ENCODE measurements at regions not wholly inside any gene's neighbourhood (a gene's known extent, or its start where the extent isn't known, plus 50 kb on each side); places are given as distances from the start of the nearest gene placed in this dataset.
A peak's percentile ranks its signal among the peaks of the same experiment; 100 is the strongest.

GRCh38 chr12:127533353-127533752 is 733.6 kb upstream of the TMEM132C start:
- H3K36me3 Mint-ChIP-seq = no peaks in the 10 kb centered on the region
- H3K27ac Mint-ChIP-seq = no peak overlapping the region

GRCh38 chr12:127536833-127537428 is 730.0 kb upstream of the TMEM132C start:
- H3K4me1 Mint-ChIP-seq = no peaks in the 10 kb centered on the region
- no peaks in the 10 kb centered on the region for H3K9me3 Mint-ChIP-seq
- H3K27ac Mint-ChIP-seq = no peak overlapping the region
- no peaks in the 10 kb centered on the region for H3K36me3 Mint-ChIP-seq
- no peak overlapping the region for H3K4me3 Mint-ChIP-seq
- ATAC-seq = no peak
- no peak for DNase-seq (ENCODE audit: low spot score in 2 of 2)

More at GRCh38 chr12:127533353-127533752, 733.6 kb upstream of the TMEM132C start:
- ATAC-seq = no peak
- Mint-ChIP-seq H3K4me1 (no peaks in the 10 kb centered on the region), H3K9me3 (no peaks in the 10 kb centered on the region), H3K4me3 (no peak overlapping the region)
- no peak for DNase-seq (ENCODE audit: low spot score in 2 of 2)

DNA sequence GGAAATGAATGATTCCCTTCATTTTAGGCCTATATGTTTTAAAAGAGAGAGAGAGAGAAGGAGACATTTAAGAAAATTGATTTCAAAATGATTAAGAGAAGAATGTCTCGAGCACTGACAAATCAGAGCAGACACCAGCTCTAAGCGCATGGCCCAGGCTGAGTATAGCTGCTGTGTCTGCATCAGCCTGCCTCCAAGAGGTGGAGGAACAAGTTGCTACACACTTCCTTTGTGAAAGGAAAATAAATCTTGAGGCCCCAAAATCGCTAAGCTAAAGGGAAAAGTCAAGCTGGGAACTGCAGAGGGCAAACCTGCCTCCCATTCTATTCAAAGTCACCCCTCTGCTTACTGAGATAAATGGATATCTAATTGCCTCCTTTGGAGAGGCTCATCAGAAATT is 728.7 kb upstream of the TMEM132C start:
- no peak for ATAC-seq
- H3K4me3 Mint-ChIP-seq = no peak overlapping the region

DNA sequence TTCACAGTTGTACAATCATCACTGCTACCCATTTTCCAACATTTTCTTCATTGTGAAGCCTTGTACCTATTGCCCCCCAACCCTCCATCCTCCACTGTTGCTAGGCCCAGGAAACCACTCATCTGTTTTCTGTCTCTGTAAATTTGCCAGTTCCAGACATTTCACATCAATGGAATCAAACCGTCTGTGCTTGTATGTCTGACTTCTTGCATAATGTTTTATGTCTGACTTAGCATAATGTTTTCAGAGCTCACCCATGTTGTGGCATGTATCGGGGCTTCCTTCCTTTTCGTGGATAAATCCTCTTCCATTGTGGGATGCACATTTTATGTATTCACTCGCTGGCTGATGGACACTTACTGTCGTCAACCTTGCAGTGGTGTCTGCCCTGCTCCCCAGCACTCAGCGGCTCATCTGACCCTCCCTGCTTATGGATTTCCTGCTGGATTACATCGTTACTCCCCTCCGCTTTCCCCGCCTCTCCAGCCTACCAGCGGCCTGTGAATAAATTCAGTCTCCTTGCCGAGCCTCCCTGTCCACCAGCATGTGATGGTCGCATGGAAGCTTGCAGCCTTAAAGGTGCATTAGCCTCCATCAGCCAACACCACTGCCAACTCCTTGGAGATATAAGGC is 727.6 kb upstream of the TMEM132C start:
- ATAC-seq = no peak
- no peaks in the 10 kb centered on the region for H3K9me3 Mint-ChIP-seq

More for the DNA sequence above, 728.7 kb upstream of the TMEM132C start:
- H3K9me3 Mint-ChIP-seq = no peaks in the 10 kb centered on the region
- H3K27ac Mint-ChIP-seq = no peak overlapping the region
- no peaks in the 10 kb centered on the region for H3K4me1 Mint-ChIP-seq
- no peak for DNase-seq (ENCODE audit: low spot score in 2 of 2)
- H3K36me3 Mint-ChIP-seq = no peaks in the 10 kb centered on the region

DNA sequence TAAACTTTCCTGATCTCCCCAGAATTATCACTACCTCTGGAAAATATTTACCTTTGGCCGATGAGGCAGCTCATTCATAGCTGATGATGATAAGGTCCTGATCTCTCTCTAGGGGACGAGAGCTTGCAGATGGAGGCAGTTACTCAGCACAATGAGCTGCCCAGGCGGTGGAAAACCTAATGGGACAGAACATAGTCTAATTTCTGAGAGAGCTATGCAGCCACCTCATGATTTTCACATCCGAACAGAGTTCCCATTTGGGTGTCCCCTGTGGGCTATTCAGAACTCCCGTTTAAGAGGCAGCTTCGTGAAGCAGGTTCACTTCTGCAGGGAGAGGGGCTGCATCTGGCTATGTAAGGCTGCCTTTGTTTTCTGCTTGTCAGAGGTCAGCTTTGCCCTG is 724.6 kb upstream of the TMEM132C start:
- Mint-ChIP-seq H3K4me3 (no peak overlapping the region), H3K4me1 (no peaks in the 10 kb centered on the region), H3K36me3 (no peaks in the 10 kb centered on the region), H3K9me3 (no peaks in the 10 kb centered on the region), H3K27ac (no peak overlapping the region)
- DNase-seq (ENCODE audit: low spot score in 2 of 2) (no peak), ATAC-seq (no peak)

More for the DNA sequence above, 727.6 kb upstream of the TMEM132C start:
- H3K27ac Mint-ChIP-seq = no peak overlapping the region
- H3K4me3 Mint-ChIP-seq = no peak overlapping the region
- no peaks in the 10 kb centered on the region for H3K4me1 Mint-ChIP-seq
- no peaks in the 10 kb centered on the region for H3K36me3 Mint-ChIP-seq
- DNase-seq (ENCODE audit: low spot score in 2 of 2) = no peak

DNA sequence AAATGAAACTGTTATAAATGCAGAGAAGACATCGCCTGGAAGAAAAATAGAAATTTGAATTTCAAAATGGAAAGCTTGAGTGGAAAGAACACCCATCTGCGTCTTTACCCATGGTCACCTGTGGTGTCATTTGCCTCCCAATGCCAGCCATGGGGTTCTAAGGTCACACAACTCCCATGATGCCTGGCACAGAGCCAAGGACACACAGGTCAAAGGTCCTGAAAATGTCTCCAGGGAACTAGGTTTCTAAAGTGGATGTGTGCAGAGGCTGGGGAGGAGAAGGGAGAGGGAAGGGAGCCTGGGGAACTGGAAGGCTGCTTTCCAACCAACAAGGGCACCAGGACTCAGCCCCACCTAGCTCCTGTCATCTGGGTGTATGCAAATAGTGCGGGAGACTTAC is 724.0 kb upstream of the TMEM132C start:
- DNase-seq (ENCODE audit: low spot score in 2 of 2) (no peak), ATAC-seq (no peak)
- Mint-ChIP-seq H3K9me3 (no peaks in the 10 kb centered on the region), H3K4me3 (no peak overlapping the region), H3K36me3 (no peaks in the 10 kb centered on the region), H3K4me1 (peaks cover 3% of the 10 kb centered on the region), H3K27ac (no peak overlapping the region)

DNA sequence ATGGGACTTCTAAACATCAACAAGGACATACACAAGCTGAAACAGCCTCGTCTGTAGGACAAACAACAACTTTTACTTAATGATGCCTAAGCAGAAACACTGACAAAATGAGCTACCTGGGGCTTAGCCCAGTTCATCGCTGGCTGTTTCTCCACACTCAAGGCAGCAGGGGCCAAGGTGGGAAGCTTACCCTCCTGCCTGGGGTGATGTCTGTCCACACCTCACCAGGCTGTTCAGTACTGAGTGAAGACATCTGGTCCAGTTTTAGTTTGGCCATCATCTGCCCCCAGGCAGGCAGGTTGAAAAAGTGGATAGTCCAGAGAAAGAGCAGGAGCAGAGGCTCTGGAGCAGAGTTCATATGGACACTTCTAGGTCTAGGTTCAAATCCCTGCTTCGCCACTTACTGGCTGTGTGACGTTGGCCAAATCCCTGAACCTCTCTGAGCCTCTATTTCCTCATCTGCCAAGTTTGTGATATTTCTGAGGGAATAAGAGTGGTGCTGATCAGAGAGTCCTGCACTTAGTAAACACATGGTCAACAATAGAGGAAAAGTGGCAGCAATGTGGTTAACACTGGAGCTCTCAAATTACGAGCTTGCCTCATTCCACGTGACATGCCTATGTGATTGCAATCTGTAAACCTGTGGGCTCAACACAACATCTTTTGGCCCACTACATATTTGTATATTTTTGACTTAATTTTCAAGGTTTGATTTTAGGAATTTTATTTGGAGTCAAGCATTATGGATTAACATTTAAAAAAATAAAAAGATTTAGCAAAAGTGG is 720.1 kb upstream of the TMEM132C start:
- no peak for ATAC-seq
- peaks cover 2% of the 10 kb centered on the region for H3K9me3 Mint-ChIP-seq
- DNase-seq (ENCODE audit: low spot score in 2 of 2) = no peak
- H3K36me3 Mint-ChIP-seq = no peaks in the 10 kb centered on the region
- no peak overlapping the region for H3K27ac Mint-ChIP-seq
- H3K4me1 Mint-ChIP-seq = peaks cover 8% of the 10 kb centered on the region
- H3K4me3 Mint-ChIP-seq = no peak overlapping the region

- DNase-seq (ENCODE audit: low spot score in 2 of 2) (no peak), ATAC-seq (peak; percentile 96)
- Mint-ChIP-seq H3K4me1 (peaks cover 8% of the 10 kb centered on the region), H3K27ac (no peak overlapping the region), H3K4me3 (no peak overlapping the region), H3K36me3 (no peaks in the 10 kb centered on the region), H3K9me3 (peaks cover 4% of the 10 kb centered on the region)
Measured at GRCh38 chr12:127548123-127548553, 718.8 kb upstream of the TMEM132C start.

- peaks cover 4% of the 10 kb centered on the region for H3K9me3 Mint-ChIP-seq
- H3K4me3 Mint-ChIP-seq = no peak overlapping the region
- no peak for DNase-seq (ENCODE audit: low spot score in 2 of 2)
- no peak overlapping the region for H3K27ac Mint-ChIP-seq
- H3K4me1 Mint-ChIP-seq = peaks cover 11% of the 10 kb centered on the region
- H3K36me3 Mint-ChIP-seq = no peaks in the 10 kb centered on the region
- no peak for ATAC-seq
Measured at GRCh38 chr12:127550271-127550670, 716.7 kb upstream of the TMEM132C start.

DNA sequence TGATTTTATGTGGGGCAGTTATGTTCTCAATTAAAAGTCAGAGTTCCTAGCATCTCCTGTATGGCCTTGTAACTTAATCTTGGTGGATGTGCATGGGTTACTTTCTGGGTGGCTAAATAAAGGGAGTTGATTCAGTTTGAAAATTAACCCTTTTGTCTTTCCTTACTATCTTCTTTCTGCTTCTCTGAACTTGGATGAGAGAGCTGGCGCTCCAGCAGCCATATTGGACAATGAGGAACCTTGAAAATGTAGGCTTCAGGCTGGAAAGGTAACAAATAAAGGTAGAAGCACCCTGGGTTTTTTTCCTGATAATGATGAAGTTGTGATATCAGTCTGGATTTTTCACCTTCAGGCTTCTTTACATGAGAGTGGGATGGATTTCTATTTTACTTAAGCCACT is 714.1 kb upstream of the TMEM132C start:
- no peak for ATAC-seq
- Mint-ChIP-seq H3K9me3 (peaks cover 7% of the 10 kb centered on the region), H3K27ac (no peak overlapping the region), H3K4me1 (peaks cover 22% of the 10 kb centered on the region), H3K36me3 (no peaks in the 10 kb centered on the region), H3K4me3 (no peak overlapping the region)
- DNase-seq (ENCODE audit: low spot score in 2 of 2) = no peak

GRCh38 chr12:127555071-127555470 is 711.9 kb upstream of the TMEM132C start:
- peaks cover 7% of the 10 kb centered on the region for H3K9me3 Mint-ChIP-seq
- H3K36me3 Mint-ChIP-seq = no peaks in the 10 kb centered on the region
- DNase-seq (ENCODE audit: low spot score in 2 of 2) (no peak), ATAC-seq (no peak)
- peaks cover 32% of the 10 kb centered on the region for H3K4me1 Mint-ChIP-seq
- H3K4me3 Mint-ChIP-seq = no peak overlapping the region
- H3K27ac Mint-ChIP-seq = no peak overlapping the region

GRCh38 chr12:127556231-127556886 is 710.6 kb upstream of the TMEM132C start:
- DNase-seq (ENCODE audit: low spot score in 2 of 2) (no peak), ATAC-seq (no peak)
- Mint-ChIP-seq H3K4me3 (no peak overlapping the region), H3K9me3 (peaks cover 7% of the 10 kb centered on the region), H3K4me1 (peaks cover 32% of the 10 kb centered on the region), H3K27ac (peak overlapping the region; percentile 1), H3K36me3 (no peaks in the 10 kb centered on the region)

GRCh38 chr12:127558361-127558760 is 708.6 kb upstream of the TMEM132C start:
- DNase-seq (ENCODE audit: low spot score in 2 of 2) = no peak
- peak overlapping the region; percentile 89 for H3K27ac Mint-ChIP-seq
- no peak for ATAC-seq
- H3K4me3 Mint-ChIP-seq = peak overlapping the region; percentile 44
- H3K9me3 Mint-ChIP-seq = peaks cover 3% of the 10 kb centered on the region
- H3K36me3 Mint-ChIP-seq = no peaks in the 10 kb centered on the region
- peaks cover 32% of the 10 kb centered on the region for H3K4me1 Mint-ChIP-seq

DNA sequence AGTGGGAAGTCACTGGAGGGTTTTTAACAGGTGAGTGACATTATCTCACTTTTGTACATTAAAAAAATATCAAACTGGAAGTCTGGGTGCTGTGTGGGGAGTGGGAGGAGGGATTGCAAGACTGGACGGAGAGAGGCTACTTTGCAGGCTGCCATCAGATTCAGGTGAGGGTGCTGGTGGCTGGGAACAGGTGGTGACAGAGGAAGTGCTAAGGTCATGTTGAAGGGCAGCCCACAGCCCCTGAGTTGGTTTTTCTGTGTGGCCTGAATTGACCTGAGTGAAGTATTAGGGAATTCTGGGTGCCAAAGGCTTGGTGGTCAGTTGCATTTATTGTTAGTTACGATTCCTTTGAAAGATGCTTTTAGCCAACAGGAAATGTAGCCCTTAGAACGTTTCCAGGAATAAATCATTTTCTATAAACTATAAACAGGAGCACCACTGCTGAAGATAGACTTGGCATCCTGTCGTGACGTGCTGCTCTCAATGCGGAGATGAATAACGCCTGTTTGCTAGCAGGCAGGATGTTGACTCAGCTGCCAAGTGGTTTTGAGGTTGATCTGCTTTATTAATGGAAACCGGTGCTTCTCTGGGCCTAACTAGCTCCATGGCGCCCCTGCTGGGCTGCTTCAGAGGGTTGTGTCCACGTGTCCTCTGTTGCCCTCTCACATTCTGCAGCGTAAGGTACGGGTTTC is 707.5 kb upstream of the TMEM132C start:
- peak; percentile 97 for ATAC-seq
- H3K36me3 Mint-ChIP-seq = no peaks in the 10 kb centered on the region
- H3K27ac Mint-ChIP-seq = peak overlapping the region; percentile 89
- H3K9me3 Mint-ChIP-seq = peaks cover 3% of the 10 kb centered on the region
- DNase-seq (ENCODE audit: low spot score in 2 of 2) = peak; percentile 67 to 79
- H3K4me1 Mint-ChIP-seq = peaks cover 32% of the 10 kb centered on the region
- H3K4me3 Mint-ChIP-seq = peak overlapping the region; percentile 44

DNA sequence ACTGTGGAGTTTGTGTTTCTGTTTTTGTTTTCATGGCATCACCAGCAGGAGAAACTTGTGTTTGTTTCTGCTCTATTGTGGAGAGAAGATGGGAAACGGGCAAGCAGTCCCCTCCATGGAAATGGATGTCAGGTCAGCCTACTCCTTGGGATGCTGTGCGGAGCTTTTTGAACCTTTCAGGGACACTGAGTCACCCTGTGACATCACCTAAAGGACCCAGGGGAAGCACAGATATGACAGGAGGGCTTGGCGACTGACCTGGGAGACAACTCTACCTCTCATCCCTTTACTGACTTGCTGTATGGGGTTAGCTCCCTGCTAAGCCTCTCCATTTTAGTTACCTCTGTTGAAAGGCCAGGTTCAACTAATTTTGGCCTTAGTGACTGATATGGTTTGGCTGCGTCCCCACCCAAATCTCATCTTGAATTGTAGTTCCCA is 706.9 kb upstream of the TMEM132C start:
- ATAC-seq (peak; percentile 54), DNase-seq (ENCODE audit: low spot score in 2 of 2) (no peak)
- peak overlapping the region; percentile 44 for H3K4me3 Mint-ChIP-seq
- H3K27ac Mint-ChIP-seq = peak overlapping the region; percentile 89
- peaks cover 31% of the 10 kb centered on the region for H3K4me1 Mint-ChIP-seq
- peaks cover 7% of the 10 kb centered on the region for H3K9me3 Mint-ChIP-seq
- H3K36me3 Mint-ChIP-seq = no peaks in the 10 kb centered on the region

Measured in stimulated activated effector memory CD8-positive, alpha-beta T cell treated with anti-CD3 and anti-CD28 coated beads, Interleukin-12 subunit alpha, Interleukin-12 subunit beta, amount 100 ng/mL, for 72 hours (primary cell).